ENCODE measurements at regions not wholly inside any gene's neighbourhood (a gene's known extent, or its start where the extent isn't known, plus 50 kb on each side); places are given as distances from the start of the nearest gene placed in this dataset.
A peak's percentile ranks its signal among the peaks of the same experiment; 100 is the strongest.

GRCh38 chr16:25575363-25575762, 116.4 kb upstream of the HS3ST4 start:
- Mint-ChIP-seq H3K4me3 (no peak overlapping the region), H3K4me1 (peaks cover 16% of the 10 kb centered on the region), H3K9me3 (peaks cover 22% of the 10 kb centered on the region), H3K27ac (no peak overlapping the region), H3K27me3 (ENCODE audit: low read depth) (peaks cover 2% of the 10 kb centered on the region; the same call in 1 of the 2 replicates), H3K36me3 (peaks cover 15% of the 10 kb centered on the region)
- ChIA-PET POLR2A (no interaction called here), CTCF (interaction anchor here (1.3 to 1.5 kb wide), 2 partner anchors 115 to 180 kb away, joined by 3 read pairs; no protein-coding TSS in a partner anchor)
- peak; percentile 92 for ATAC-seq
- DNase-seq (ENCODE audit: low spot score) = peak; percentile 31
- TF ChIP-seq ZNF396 (CRISPR knock-in tag; IDR thresholded peaks at IDR 0.05; ENCODE audit: borderline replicate concordance) (no peak), ZSCAN18 (CRISPR knock-in tag; IDR thresholded peaks at IDR 0.05) (no peak), ZNF138 (CRISPR knock-in tag; conservative IDR thresholded peaks at IDR 0.05) (no peak), NFE2L1 (CRISPR knock-in tag; IDR thresholded peaks at IDR 0.05) (no peak), CREM (CRISPR knock-in tag; IDR thresholded peaks at IDR 0.05) (no peak), CBFB (CRISPR knock-in tag; IDR thresholded peaks at IDR 0.05; ENCODE audit: low read depth) (no peak), ZNF671 (CRISPR knock-in tag; IDR thresholded peaks at IDR 0.05) (no peak), MXD4 (CRISPR knock-in tag; IDR thresholded peaks at IDR 0.05; ENCODE audit: borderline replicate concordance) (no peak), NR3C1 (CRISPR knock-in tag; conservative IDR thresholded peaks at IDR 0.05; ENCODE audit: low read depth) (no peak), SOX15 (CRISPR knock-in tag; IDR thresholded peaks at IDR 0.05) (no peak), E2F1 (CRISPR knock-in tag; IDR thresholded peaks at IDR 0.05) (no peak), GRHL2 (CRISPR knock-in tag; IDR thresholded peaks at IDR 0.05; ENCODE audit: insufficient replicate concordance, severe bottlenecking) (no peak), HMGA2 (CRISPR knock-in tag; IDR thresholded peaks at IDR 0.05) (no peak)
- TF ChIP-seq, protein P1, sequence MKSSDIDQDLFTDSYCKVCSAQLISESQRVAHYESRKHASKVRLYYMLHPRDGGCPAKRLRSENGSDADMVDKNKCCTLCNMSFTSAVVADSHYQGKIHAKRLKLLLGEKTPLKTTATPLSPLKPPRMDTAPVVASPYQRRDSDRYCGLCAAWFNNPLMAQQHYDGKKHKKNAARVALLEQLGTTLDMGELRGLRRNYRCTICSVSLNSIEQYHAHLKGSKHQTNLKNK (CRISPR knock-in tag; IDR thresholded peaks at IDR 0.05) = no peak
- TF ChIP-seq, protein P2, sequence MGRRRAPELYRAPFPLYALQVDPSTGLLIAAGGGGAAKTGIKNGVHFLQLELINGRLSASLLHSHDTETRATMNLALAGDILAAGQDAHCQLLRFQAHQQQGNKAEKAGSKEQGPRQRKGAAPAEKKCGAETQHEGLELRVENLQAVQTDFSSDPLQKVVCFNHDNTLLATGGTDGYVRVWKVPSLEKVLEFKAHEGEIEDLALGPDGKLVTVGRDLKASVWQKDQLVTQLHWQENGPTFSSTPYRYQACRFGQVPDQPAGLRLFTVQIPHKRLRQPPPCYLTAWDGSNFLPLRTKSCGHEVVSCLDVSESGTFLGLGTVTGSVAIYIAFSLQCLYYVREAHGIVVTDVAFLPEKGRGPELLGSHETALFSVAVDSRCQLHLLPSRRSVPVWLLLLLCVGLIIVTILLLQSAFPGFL (CRISPR knock-in tag; IDR thresholded peaks at IDR 0.05; ENCODE audit: borderline replicate concordance) = no peak

GRCh38 chr16:25571712-25572111, 120.0 kb upstream of the HS3ST4 start:
- ChIA-PET POLR2A (no interaction called here), CTCF (no interaction called here)
- peaks cover 13% of the 10 kb centered on the region for H3K4me1 Mint-ChIP-seq
- H3K27me3 Mint-ChIP-seq (ENCODE audit: low read depth) = peaks cover 3% of the 10 kb centered on the region; the same call in 1 of the 2 replicates
- TF ChIP-seq ATF1 (CRISPR knock-in tag; IDR thresholded peaks at IDR 0.05) = no peak
- TF ChIP-seq ERG (CRISPR knock-in tag; IDR thresholded peaks at IDR 0.05) = no peak
- DNase-seq (ENCODE audit: low spot score) (no peak), ATAC-seq (no peak)
- H3K36me3 Mint-ChIP-seq = peaks cover 28% of the 10 kb centered on the region
- no peak overlapping the region for H3K4me3 Mint-ChIP-seq
- H3K9me3 Mint-ChIP-seq = peaks cover 37% of the 10 kb centered on the region
- no peak overlapping the region for H3K27ac Mint-ChIP-seq

DNA sequence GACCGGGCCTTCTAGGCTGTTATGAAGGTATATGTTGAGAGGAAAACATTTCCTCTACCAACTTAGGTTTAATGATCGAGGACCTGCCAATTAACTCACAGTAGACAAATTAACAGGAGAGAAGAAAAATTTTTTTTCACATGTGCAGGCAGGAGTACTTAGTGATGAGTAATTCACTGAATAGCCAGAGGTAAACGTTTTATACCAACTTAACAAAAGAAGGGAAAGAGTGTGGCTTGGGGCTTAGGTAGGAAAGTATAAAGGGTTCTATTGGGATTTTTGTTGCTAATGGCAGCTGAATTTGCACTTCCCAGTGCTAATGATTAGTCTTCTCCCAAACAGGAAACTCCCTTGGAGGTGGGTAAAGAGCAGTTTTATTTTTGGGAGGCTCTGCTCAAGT, 121.6 kb upstream of the HS3ST4 start:
- H3K9me3 Mint-ChIP-seq = peaks cover 28% of the 10 kb centered on the region
- peaks cover 3% of the 10 kb centered on the region; the same call in 1 of the 2 replicates for H3K27me3 Mint-ChIP-seq (ENCODE audit: low read depth)
- H3K36me3 Mint-ChIP-seq = peaks cover 18% of the 10 kb centered on the region
- no peak overlapping the region for H3K4me3 Mint-ChIP-seq
- no peak overlapping the region for H3K27ac Mint-ChIP-seq
- CTCF ChIA-PET = no interaction called here
- POLR2A ChIA-PET = no interaction called here
- no peak for TF ChIP-seq NFATC4 (CRISPR knock-in tag; IDR thresholded peaks at IDR 0.05)
- no peak for TF ChIP-seq IRF2 (CRISPR knock-in tag; IDR thresholded peaks at IDR 0.05; ENCODE audit: borderline replicate concordance, low read depth)
- TF ChIP-seq, protein P3, sequence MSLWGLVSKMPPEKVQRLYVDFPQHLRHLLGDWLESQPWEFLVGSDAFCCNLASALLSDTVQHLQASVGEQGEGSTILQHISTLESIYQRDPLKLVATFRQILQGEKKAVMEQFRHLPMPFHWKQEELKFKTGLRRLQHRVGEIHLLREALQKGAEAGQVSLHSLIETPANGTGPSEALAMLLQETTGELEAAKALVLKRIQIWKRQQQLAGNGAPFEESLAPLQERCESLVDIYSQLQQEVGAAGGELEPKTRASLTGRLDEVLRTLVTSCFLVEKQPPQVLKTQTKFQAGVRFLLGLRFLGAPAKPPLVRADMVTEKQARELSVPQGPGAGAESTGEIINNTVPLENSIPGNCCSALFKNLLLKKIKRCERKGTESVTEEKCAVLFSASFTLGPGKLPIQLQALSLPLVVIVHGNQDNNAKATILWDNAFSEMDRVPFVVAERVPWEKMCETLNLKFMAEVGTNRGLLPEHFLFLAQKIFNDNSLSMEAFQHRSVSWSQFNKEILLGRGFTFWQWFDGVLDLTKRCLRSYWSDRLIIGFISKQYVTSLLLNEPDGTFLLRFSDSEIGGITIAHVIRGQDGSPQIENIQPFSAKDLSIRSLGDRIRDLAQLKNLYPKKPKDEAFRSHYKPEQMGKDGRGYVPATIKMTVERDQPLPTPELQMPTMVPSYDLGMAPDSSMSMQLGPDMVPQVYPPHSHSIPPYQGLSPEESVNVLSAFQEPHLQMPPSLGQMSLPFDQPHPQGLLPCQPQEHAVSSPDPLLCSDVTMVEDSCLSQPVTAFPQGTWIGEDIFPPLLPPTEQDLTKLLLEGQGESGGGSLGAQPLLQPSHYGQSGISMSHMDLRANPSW (CRISPR knock-in tag; conservative IDR thresholded peaks at IDR 0.05; ENCODE audit: low read depth) = no peak
- ATAC-seq (no peak), DNase-seq (ENCODE audit: low spot score) (no peak)
- peaks cover 17% of the 10 kb centered on the region for H3K4me1 Mint-ChIP-seq

All from WTC11 (cell line).